NCI-H2227 treated with DMSO at 0.1 percent for 48 hours (cell line): ENCODE measurements at regions not wholly inside any gene's neighbourhood (a gene's known extent, or its start where the extent isn't known, plus 50 kb on each side); places are given as distances from the start of the nearest gene placed in this dataset.

ENCODE experiments used
- DNase-seq: peaks from one replicate; lab custom pipeline; 2025; lab: John Stamatoyannopoulos, UW

GRCh38 chr2:19748073-19748375, 153.8 kb downstream of the TTC32 start:
- no peak for DNase-seq

- DNase-seq = no peak
These were observed 154.3 kb downstream of the TTC32 start for GRCh38 chr2:19747310-19748072.

- no peak for DNase-seq
These were observed 155.0 kb downstream of the TTC32 start for GRCh38 chr2:19746611-19747309.

GRCh38 chr2:19746137-19746600, 155.6 kb downstream of the TTC32 start:
- DNase-seq = no peak

- DNase-seq = no peak
These were observed 156.3 kb downstream of the TTC32 start for GRCh38 chr2:19745318-19746136.

- no peak for DNase-seq
These were observed 157.2 kb downstream of the TTC32 start for GRCh38 chr2:19744456-19745199.

GRCh38 chr2:19743641-19744040, 158.1 kb downstream of the TTC32 start:
- no peak for DNase-seq

GRCh38 chr2:19742872-19743271, 158.9 kb downstream of the TTC32 start:
- no peak for DNase-seq

GRCh38 chr2:19739256-19739655, 162.5 kb downstream of the TTC32 start:
- DNase-seq = no peak

GRCh38 chr2:19738707-19739106, 163.1 kb downstream of the TTC32 start:
- DNase-seq = no peak

- DNase-seq = no peak
These were observed 165.5 kb downstream of the TTC32 start for GRCh38 chr2:19736191-19736831.

- DNase-seq = no peak
These were observed 167.8 kb downstream of the TTC32 start for GRCh38 chr2:19733951-19734425.

- DNase-seq = no peak
These were observed 168.4 kb downstream of the TTC32 start for GRCh38 chr2:19733390-19733789.

GRCh38 chr2:19732255-19732654, 169.5 kb downstream of the TTC32 start:
- DNase-seq = no peak

GRCh38 chr2:19731515-19731914, 170.3 kb downstream of the TTC32 start:
- DNase-seq = no peak

GRCh38 chr2:19731037-19731436, 170.7 kb downstream of the TTC32 start:
- DNase-seq = no peak

- DNase-seq = no peak
These were observed 173.7 kb downstream of the TTC32 start for GRCh38 chr2:19728125-19728524.

GRCh38 chr2:19725392-19725791, 176.4 kb downstream of the TTC32 start:
- no peak for DNase-seq

- DNase-seq = no peak
These were observed 178.8 kb downstream of the TTC32 start for GRCh38 chr2:19723021-19723420.

- DNase-seq = no peak
These were observed 179.2 kb downstream of the TTC32 start for GRCh38 chr2:19722531-19722971.

- DNase-seq = no peak
These were observed 181.5 kb downstream of the TTC32 start for GRCh38 chr2:19720306-19720705.
